MM.1S (cell line): ENCODE measurements at regions not wholly inside any gene's neighbourhood (a gene's known extent, or its start where the extent isn't known, plus 50 kb on each side); places are given as distances from the start of the nearest gene placed in this dataset.

Experiments
- DNase-seq: peaks from one replicate; pipeline ENCODE4 v3.0.0-alpha.2; 2015
- H2AFZ ChIP-seq: fragments of 300-600 bp; sonication (generic); 2 replicates; pipeline ENCODE4 v1.6.0; 2016; ENCODE audit warnings: antibody characterized with exemption, low read length
- H3F3A ChIP-seq: fragments of 300-600 bp; sonication (generic); 2 replicates; pipeline ENCODE4 v1.6.1; 2016; ENCODE audit warnings: mild to moderate bottlenecking, antibody characterized with exemption, low read length, moderate library complexity, mixed read lengths; ENCODE audit not compliant: insufficient read depth
- H3K27ac ChIP-seq: fragments of 300-600 bp; sonication (generic); 2 replicates; pipeline ENCODE4 v1.5.1; 2016; ENCODE audit warnings: mild to moderate bottlenecking, low read length
- H3K27me3 ChIP-seq: fragments of 300-600 bp; sonication (generic); replicated peaks from 2 replicates; pipeline ENCODE4 v1.6.0; 2016; ENCODE audit warnings: low read length; ENCODE audit not compliant: insufficient read depth
- H3K36me3 ChIP-seq: fragments of 300-600 bp; sonication (generic); replicated peaks from 2 replicates; pipeline ENCODE4 v1.6.1; 2016; ENCODE audit warnings: mild to moderate bottlenecking, low read length, mixed read lengths; ENCODE audit not compliant: insufficient read depth
- H3K4me1 ChIP-seq: fragments of 300-600 bp; sonication (generic); 2 replicates; pipeline ENCODE4 v1.6.1; 2016; ENCODE audit warnings: low read length, mixed read lengths
- H3K4me2 ChIP-seq: fragments of 300-600 bp; sonication (generic); 2 replicates; pipeline ENCODE4 v1.6.0; 2016; ENCODE audit warnings: low read depth, low read length
- H3K4me3 ChIP-seq: fragments of 300-600 bp; sonication (generic); 2 replicates; pipeline ENCODE4 v1.5.1; 2016; ENCODE audit warnings: low read length, mixed read lengths
- H3K79me2 ChIP-seq: fragments of 300-600 bp; sonication (generic); 2 replicates; pipeline ENCODE4 v1.6.1; 2016; ENCODE audit warnings: mixed run types, low read length, mixed read lengths
- H3K9ac ChIP-seq: fragments of 300-600 bp; sonication (generic); 2 replicates; pipeline ENCODE4 v1.6.1; 2016; ENCODE audit warnings: low read length, mixed read lengths
- H3K9me2 ChIP-seq: fragments of 300-600 bp; sonication (generic); replicated peaks from 2 replicates; pipeline ENCODE4 v1.6.1; 2016; ENCODE audit warnings: mild to moderate bottlenecking, low read length, mixed read lengths; ENCODE audit not compliant: insufficient read depth
- H3K9me3 ChIP-seq: fragments of 300-600 bp; sonication (generic); replicated peaks from 2 replicates; pipeline ENCODE4 v1.6.1; 2016; ENCODE audit warnings: mild to moderate bottlenecking, low read length, mixed read lengths; ENCODE audit not compliant: insufficient read depth
- H4K20me1 ChIP-seq: fragments of 300-600 bp; sonication (generic); 2 replicates; pipeline ENCODE4 v1.6.1; 2016; ENCODE audit warnings: mild to moderate bottlenecking, low read length, moderate library complexity, mixed read lengths; ENCODE audit not compliant: insufficient read depth
- EZH2 ChIP-seq: fragments of 300-600 bp; sonication (generic); optimal IDR thresholded peaks from 2 replicates; pipeline ENCODE3; 2017; ENCODE audit warnings: low read depth, mild to moderate bottlenecking, antibody characterized with exemption, low read length, mixed read lengths
- EZH2phosphoT487 ChIP-seq: fragments of 300-600 bp; sonication (generic); IDR thresholded peaks from 2 replicates; pipeline ENCODE4 v1.6.1; 2018; ENCODE audit warnings: antibody characterized with exemption, low read length
- TF ChIP-seq, protein P1 (sequence below): fragments of 300-600 bp; sonication (generic); IDR thresholded peaks from 2 replicates; pipeline ENCODE4 v1.5.1; 2016; ENCODE audit warnings: antibody characterized with exemption, low read length, mixed read lengths

DNA sequence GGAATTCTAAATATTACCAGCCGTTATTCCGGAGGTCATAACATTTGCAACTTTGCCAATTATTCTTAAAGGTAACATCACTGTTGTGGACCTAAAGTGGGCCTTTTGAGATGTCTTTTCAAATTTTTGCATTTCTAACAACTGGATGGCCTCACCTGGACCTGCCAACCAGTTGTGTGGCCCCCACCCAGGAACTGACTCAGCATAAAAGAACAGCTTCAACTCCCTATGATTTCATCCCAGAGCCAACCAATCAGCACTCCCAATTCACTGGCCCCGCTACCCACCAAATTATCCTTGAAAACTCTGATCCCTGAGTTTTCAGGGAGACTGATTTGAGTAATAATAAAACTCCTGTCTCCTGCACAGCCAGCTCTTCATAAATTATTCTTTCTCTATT, 489.7 kb upstream of the LMCD1 start:
- Histone ChIP-seq H4K20me1 (no peaks in the 10 kb centered on the region), H3K79me2 (no peaks in the 10 kb centered on the region), H3F3A (no peaks in the 10 kb centered on the region), H3K9ac (no peak overlapping the region), H3K4me1 (no peaks in the 10 kb centered on the region), H3K4me3 (no peak overlapping the region), H3K27me3 (no peaks in the 10 kb centered on the region), H3K36me3 (no peaks in the 10 kb centered on the region), H3K4me2 (no peak overlapping the region), H3K9me3 (no peaks in the 10 kb centered on the region), H2AFZ (no peak overlapping the region), H3K27ac (no peak overlapping the region), H3K9me2 (no peaks in the 10 kb centered on the region)
- TF ChIP-seq EZH2 = no peak
- no peak for DNase-seq

DNA sequence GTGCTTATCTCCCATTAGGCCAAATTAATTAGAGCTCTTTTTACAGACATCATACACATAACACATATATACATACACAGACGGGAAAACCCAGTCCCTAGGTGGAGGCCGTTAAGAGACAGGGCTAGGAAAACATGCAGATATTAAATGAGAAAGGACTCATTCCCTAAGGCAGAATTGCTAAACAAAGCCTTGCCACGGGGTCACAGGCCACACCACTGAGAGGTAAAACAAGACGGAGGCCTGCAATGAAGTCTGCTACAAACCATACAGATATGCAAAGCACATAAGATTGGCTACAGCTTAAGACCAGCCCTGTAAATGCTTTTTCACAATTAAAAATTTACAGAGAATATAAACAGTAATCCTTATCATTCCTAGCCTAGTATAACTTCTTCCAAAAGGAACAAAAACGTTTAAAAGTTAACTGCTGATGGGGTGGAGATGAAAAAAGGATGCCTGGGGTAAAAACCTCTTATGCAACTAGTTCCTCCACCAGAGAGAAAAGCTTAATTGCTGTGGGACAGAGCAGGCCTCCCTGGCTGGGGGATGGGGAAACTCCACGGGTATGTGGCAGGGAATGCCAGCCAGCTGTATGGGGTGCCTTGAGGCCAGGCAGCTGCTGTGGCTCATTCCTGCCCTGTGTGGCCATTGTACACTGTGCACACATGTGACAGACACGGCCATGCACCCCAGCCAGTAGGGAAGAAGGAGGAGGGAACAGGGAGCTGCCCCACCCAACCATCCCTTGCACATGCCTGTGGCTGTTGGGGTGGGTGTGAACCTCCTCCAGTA, 481.4 kb upstream of the LMCD1 start:
- no peaks in the 10 kb centered on the region for H3K27me3 ChIP-seq
- H3K4me2 ChIP-seq = no peak overlapping the region
- TF ChIP-seq EZH2 (no peak), EZH2phosphoT487 (no peak)
- TF ChIP-seq, protein P1, sequence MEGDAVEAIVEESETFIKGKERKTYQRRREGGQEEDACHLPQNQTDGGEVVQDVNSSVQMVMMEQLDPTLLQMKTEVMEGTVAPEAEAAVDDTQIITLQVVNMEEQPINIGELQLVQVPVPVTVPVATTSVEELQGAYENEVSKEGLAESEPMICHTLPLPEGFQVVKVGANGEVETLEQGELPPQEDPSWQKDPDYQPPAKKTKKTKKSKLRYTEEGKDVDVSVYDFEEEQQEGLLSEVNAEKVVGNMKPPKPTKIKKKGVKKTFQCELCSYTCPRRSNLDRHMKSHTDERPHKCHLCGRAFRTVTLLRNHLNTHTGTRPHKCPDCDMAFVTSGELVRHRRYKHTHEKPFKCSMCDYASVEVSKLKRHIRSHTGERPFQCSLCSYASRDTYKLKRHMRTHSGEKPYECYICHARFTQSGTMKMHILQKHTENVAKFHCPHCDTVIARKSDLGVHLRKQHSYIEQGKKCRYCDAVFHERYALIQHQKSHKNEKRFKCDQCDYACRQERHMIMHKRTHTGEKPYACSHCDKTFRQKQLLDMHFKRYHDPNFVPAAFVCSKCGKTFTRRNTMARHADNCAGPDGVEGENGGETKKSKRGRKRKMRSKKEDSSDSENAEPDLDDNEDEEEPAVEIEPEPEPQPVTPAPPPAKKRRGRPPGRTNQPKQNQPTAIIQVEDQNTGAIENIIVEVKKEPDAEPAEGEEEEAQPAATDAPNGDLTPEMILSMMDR = no peak
- H3K27ac ChIP-seq = no peak overlapping the region
- no peaks in the 10 kb centered on the region for H3K9me3 ChIP-seq
- H3K9me2 ChIP-seq = no peaks in the 10 kb centered on the region
- H2AFZ ChIP-seq = no peak overlapping the region
- H3K4me1 ChIP-seq = no peaks in the 10 kb centered on the region
- H3K4me3 ChIP-seq = no peak overlapping the region
- no peaks in the 10 kb centered on the region for H3F3A ChIP-seq
- no peak for DNase-seq
- H3K79me2 ChIP-seq = no peaks in the 10 kb centered on the region
- no peaks in the 10 kb centered on the region for H4K20me1 ChIP-seq
- no peaks in the 10 kb centered on the region for H3K36me3 ChIP-seq
- no peak overlapping the region for H3K9ac ChIP-seq

DNA sequence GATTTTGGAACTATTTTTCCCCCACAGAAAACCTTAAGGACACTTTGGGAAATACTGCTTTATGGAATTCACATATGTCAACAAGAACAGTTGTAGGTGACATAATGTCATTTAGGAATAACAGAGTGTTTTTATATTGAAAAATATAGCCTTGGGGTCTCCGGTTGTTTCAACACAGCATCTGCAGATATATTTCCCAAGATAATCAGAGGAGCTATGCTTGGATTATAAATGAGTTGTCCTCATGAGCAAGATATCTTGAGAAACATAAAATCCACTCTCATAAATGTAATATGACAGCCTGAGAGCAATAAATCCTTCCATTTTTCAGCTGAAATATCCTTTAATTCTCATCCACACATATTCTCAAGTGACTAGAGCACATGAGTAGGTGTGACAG, 473.7 kb upstream of the LMCD1 start:
- DNase-seq = no peak
- H3K4me3 ChIP-seq = no peak overlapping the region

More for the DNA sequence above, 473.7 kb upstream of the LMCD1 start:
- no peak overlapping the region for H3K4me2 ChIP-seq
- no peaks in the 10 kb centered on the region for H3K9me2 ChIP-seq
- H3K4me1 ChIP-seq = no peaks in the 10 kb centered on the region
- H3K79me2 ChIP-seq = no peaks in the 10 kb centered on the region
- no peaks in the 10 kb centered on the region for H3K9me3 ChIP-seq
- H3K27me3 ChIP-seq = no peaks in the 10 kb centered on the region
- no peaks in the 10 kb centered on the region for H3K36me3 ChIP-seq
- TF ChIP-seq, protein P1 = no peak
- TF ChIP-seq EZH2phosphoT487 (no peak), EZH2 (no peak)
- H2AFZ ChIP-seq = no peak overlapping the region
- no peaks in the 10 kb centered on the region for H4K20me1 ChIP-seq
- no peaks in the 10 kb centered on the region for H3F3A ChIP-seq
- no peak overlapping the region for H3K9ac ChIP-seq
- no peak overlapping the region for H3K27ac ChIP-seq
